Esophagus muscularis mucosa (tissue), 3 donors: ENCODE measurements at regions not wholly inside any gene's neighbourhood (a gene's known extent, or its start where the extent isn't known, plus 50 kb on each side); places are given as distances from the start of the nearest gene placed in this dataset.

ENCODE experiments used
- POLR2A ChIP-seq: fragments of 450-650 bp; IDR thresholded peaks from one replicate; pipeline ENCODE4 v1.6.1; 2017; ENCODE audit warnings: antibody characterized with exemption, moderate library complexity, mild to moderate bottlenecking, low read depth
- POLR2AphosphoS5 ChIP-seq, 2 donors: sonication (generic); formaldehyde crosslinking; IDR thresholded peaks; one replicate each; pipeline ENCODE4 v1.6.1; 2017; ENCODE audit warnings: antibody characterized with exemption in 2 of 2
- TF ChIP-seq, protein P1 (sequence below), 3 experiments: fragments of 200-600 bp in 2 of 3; fragments of 450-650 bp in 1 of 3; sonication (generic) in 2 of 3; IDR thresholded peaks; one replicate each; pipeline ENCODE4 v1.5.1; 2017 to 2019; ENCODE audit warnings: antibody characterized with exemption in 3 of 3, mild to moderate bottlenecking in 2 of 3, moderate library complexity in 1 of 3

DNA sequence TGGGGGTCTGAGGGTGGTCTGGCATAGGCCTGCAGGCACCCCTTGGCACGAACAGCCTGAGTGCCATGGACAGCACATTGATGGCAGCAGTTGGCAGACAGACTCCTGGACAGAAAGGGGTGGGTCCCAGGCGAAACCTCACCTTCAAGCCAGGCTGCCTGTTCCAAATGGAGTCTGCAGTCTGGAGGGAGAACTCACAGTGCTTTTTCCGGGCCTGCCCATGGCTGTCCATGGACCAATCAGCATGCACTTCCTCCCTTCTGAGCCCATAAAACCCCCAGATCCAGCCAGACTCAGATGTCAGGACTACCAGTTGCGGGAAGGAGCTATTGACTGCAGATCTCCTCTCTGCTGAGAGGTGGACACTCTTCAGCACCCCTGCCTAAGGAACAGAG, 694.6 kb upstream of the ACVR2A start:
- TF ChIP-seq, protein P1, sequence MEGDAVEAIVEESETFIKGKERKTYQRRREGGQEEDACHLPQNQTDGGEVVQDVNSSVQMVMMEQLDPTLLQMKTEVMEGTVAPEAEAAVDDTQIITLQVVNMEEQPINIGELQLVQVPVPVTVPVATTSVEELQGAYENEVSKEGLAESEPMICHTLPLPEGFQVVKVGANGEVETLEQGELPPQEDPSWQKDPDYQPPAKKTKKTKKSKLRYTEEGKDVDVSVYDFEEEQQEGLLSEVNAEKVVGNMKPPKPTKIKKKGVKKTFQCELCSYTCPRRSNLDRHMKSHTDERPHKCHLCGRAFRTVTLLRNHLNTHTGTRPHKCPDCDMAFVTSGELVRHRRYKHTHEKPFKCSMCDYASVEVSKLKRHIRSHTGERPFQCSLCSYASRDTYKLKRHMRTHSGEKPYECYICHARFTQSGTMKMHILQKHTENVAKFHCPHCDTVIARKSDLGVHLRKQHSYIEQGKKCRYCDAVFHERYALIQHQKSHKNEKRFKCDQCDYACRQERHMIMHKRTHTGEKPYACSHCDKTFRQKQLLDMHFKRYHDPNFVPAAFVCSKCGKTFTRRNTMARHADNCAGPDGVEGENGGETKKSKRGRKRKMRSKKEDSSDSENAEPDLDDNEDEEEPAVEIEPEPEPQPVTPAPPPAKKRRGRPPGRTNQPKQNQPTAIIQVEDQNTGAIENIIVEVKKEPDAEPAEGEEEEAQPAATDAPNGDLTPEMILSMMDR (IDR thresholded peaks at IDR 0.05): no peak
- TF ChIP-seq POLR2AphosphoS5 (IDR thresholded peaks at IDR 0.05) (no peak), POLR2A (no peak)
